ENCODE measurements at regions not wholly inside any gene's neighbourhood (a gene's known extent, or its start where the extent isn't known, plus 50 kb on each side); places are given as distances from the start of the nearest gene placed in this dataset.

- DNase-seq (ENCODE audit: low read depth): no peak
These were observed 273.2 kb upstream of the MPDZ start for GRCh38 chr9:13552606-13553215.

- no peak for DNase-seq (ENCODE audit: low read depth)
These were observed 271.0 kb upstream of the MPDZ start for GRCh38 chr9:13550519-13550918.

- no peak for DNase-seq (ENCODE audit: low read depth)
These were observed 269.0 kb upstream of the MPDZ start for GRCh38 chr9:13548535-13548934.

- DNase-seq (ENCODE audit: low read depth): no peak
These were observed 255.6 kb upstream of the MPDZ start for GRCh38 chr9:13535141-13535540.

DNA sequence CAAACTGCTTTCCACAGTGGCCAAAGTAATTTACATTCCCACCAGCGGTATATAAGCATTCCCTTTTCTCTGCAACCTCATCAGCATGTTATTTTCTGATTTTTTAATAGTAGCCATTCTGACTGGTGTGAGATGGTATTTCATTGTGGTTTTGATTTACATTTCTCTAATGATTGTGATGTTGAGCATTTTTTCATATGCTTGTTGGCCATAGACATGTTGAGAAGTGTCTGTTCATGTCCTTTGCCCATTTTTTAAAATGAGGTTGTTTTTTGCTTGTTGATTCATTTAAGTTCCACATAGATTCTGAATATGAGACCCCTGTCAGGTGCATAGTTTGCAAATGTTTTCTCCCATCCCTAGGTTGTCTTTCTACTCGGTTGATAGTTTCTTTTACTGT lies 254.5 kb upstream of the MPDZ start:
- no peak for DNase-seq (ENCODE audit: low read depth)

DNA sequence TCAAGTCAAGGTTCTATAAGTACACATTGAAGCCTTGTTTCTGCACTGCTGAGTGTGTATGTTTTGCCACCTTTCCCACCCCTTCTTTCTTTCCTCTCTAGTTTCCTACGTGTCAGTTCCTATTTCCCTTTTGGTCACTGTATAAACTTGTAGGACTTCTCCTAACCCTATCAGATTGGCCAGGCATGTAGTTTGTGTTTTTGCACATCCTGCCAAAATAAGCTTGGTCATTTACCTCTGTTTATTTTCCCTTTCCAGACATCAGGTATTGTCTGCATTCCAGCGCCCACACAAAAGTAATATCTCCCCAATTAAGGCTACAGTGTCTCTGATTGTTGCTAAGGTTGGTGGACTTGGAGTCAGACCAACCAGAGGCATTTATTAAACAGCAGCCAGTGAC lies 252.9 kb upstream of the MPDZ start:
- DNase-seq (ENCODE audit: low read depth): no peak

DNA sequence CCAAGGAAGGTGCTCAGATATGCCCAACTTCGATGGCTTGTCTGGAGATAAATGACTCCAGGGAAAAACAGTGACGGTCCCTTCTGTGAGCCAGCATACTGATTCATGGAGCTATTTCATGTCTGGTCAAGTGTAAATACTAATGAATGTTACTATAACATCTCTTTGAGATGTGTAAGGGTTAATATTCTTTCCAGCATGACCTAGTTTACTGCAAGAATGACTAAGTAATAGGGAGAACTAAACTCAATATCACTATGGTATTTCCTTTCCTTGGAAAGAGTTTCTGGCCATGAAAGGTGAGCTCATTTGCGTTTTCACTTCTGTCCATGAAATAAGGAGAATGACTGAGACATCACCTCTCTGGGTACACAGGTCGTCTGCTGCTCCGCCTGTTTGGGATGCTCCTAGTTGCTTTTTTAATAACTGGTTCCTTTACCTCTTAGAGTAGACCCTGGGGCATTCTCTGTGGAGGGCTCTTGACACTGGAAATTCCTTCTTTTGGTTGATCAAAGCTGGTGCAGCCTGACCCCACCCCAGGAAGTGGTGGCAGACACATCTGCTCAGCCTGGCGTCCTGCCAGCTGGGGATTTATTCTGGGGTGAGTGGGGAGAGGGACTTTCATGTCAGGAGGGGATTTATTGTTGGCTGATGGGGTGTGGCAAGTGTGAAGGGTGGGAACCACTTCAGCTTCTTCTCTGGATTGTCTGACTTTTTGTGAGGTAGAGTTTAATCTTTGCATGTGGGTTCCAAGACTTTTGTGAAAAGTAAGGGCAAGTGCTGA lies 250.0 kb upstream of the MPDZ start:
- DNase-seq (ENCODE audit: low read depth): no peak

- no peak for DNase-seq (ENCODE audit: low read depth)
These were observed 244.8 kb upstream of the MPDZ start for GRCh38 chr9:13524245-13524644.

DNA sequence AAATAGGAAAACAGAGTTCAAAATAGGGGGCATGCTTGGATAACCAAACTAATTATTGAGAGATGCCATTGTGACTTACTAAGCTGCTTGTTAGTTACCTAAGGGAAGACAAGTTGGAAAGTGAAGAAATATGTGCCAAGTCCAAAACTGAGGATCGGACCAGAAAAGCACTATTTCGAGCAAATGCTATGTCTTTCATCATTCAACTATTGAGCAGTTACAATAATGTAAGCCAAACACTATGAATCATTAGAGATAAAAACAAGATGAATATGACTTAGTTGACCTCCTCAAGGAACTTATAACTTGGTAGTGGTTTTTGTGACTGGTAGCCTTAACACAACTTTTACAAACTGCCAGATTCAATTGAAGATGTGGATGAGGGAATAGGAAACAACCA lies 240.6 kb upstream of the MPDZ start:
- no peak for DNase-seq (ENCODE audit: low read depth)

DNA sequence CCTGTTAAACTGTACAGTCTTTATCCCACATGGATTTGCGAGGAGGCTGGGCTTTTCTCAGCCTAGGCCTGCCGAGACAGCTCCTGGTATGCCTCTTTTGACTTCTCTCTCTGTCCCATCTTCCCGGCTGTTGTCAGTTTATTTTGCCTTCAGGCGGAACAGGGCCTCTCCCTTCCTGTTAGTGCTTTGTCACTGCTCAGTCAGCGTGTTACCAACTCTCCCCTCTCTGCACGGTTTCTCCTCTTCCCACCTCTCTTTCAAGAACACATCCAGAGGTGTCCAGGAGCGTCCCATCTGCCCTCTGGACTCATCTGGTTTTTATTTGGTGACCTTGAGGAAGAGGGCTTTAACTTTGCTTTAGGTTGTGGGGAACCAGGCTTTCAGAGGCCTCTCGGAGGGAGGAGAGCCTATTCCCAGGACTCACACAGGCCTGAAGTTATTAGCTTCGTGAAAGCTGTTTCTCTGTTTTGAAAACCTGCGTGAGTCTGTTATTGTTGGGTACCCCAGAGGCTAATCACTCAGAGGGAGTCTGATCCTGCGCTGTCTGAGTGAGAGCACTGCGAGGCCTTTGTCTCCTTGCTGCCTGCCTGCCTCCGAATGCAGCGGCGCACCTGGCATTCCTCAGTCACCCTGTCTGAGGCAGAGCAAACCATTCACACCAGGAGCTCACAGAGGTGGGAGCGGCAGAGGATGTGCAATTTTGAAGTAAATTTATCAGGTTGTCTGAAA lies 234.4 kb upstream of the MPDZ start:
- no peak for DNase-seq (ENCODE audit: low read depth)

GRCh38 chr9:13513286-13513685 lies 233.8 kb upstream of the MPDZ start:
- DNase-seq (ENCODE audit: low read depth): no peak

- no peak for DNase-seq (ENCODE audit: low read depth)
These were observed 229.2 kb upstream of the MPDZ start for GRCh38 chr9:13508681-13509080.

GRCh38 chr9:13508086-13508485 lies 228.6 kb upstream of the MPDZ start:
- no peak for DNase-seq (ENCODE audit: low read depth)

GRCh38 chr9:13505797-13506196 lies 226.3 kb upstream of the MPDZ start:
- DNase-seq (ENCODE audit: low read depth): no peak

- no peak for DNase-seq (ENCODE audit: low read depth)
These were observed 224.1 kb upstream of the MPDZ start for GRCh38 chr9:13503599-13503998.

GRCh38 chr9:13502484-13502883 lies 223.0 kb upstream of the MPDZ start:
- no peak for DNase-seq (ENCODE audit: low read depth)

GRCh38 chr9:13501018-13501417 lies 221.5 kb upstream of the MPDZ start:
- no peak for DNase-seq (ENCODE audit: low read depth)

DNA sequence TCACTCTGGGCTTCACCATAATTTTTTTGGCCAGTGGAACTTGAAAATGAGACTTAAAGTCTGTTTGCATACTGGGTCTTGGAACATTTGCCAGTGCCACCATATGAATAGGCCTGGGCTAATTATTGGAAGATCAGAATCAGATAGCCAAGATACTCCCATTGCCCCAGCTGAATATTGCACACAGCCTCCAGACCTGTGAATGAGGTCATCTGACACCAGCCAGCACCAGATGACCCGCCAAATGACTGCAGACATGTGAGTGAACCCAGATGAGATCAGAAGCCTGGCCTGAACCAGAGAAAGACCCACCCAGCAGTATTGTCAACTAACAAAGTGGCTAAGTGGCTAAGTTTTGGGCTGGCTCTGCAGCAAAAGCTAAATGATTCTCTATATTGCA lies 220.5 kb upstream of the MPDZ start:
- no peak for DNase-seq (ENCODE audit: low read depth)

DNA sequence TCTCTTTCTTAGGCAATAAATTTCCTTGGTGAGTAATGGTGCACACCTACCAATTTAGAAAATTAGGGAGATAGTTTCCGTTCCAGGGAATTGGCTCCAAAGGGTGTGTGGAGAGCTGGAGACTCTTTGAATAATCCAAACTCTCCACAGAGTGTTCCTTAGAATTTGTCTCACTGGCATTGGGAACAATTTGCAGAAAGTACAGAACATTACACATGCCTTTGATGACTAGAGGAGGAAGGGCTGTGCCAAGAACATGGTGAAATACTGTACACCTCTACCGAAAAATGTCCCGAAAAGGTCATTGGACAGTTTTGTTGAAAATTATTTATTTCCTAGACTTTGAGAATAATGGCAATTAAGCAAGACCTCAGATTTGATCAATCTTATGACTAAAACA lies 214.2 kb upstream of the MPDZ start:
- DNase-seq (ENCODE audit: low read depth): no peak

DNA sequence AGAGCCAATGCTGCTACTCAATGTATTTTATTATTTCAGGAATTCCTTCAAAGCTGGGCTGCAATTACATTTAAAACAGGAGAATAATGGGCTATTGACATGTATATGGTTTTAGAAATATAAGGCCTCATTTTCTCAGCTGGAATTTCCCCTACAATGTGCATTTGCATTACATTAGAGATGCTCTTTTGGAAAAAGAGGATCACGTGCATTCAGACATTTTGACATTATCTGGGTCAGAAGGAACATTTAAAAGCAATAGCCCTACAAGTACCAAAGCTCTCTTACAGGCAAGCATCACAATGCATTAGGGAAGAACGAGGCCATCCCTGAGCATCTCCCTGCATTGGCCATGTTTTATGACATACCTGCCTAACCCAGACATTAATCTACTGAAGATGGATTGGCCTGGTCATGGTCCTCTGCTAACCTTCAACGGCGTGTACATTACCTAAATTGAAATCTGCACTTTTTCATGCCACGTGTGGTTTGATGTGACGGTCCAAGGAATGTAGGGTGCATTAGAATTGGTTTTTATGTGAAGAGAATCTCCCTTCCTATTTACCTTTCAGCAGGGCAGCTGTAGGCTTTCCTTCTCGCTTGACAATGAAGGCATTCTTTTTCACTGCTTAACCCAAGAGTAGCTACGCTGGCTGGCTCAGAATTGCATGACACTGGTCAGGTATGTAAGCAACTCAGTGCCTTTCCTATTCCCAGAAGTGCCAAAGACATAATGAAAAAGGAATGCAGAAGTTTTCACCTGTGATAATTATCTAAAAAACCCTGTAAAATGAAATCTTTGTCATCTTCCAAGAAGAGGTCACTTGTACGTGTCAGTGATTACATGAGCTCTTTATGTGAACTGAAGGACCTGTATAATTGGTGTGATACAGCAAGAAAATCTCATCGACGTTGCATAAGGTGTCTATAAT lies 212.3 kb upstream of the MPDZ start:
- DNase-seq (ENCODE audit: low read depth): no peak

DNA sequence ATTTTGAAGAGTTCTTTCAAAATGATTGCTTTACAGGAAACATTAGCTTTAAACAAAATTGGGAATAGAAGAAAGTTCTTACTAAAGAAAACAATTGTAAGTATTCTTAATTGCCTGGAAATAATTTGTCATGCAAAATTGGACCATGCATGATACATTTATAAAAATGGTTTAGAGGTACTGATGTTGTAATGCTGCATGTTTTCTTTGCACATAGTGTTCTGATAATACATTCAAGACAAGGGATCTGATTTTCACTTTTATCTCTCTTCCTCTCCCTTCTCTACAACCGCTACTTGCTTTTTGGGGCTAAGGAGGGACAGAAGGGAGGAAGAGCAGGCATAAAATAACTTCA lies 211.6 kb upstream of the MPDZ start:
- DNase-seq (ENCODE audit: low read depth): no peak

- DNase-seq (ENCODE audit: low read depth): no peak
These were observed 208.4 kb upstream of the MPDZ start for GRCh38 chr9:13487936-13488335.

Measured in stromal cell of bone marrow (primary cell).